HG03469 (cell line): ENCODE measurements at regions not wholly inside any gene's neighbourhood (a gene's known extent, or its start where the extent isn't known, plus 50 kb on each side); places are given as distances from the start of the nearest gene placed in this dataset.
"Not testable (repeated sequence)": the region's sequence is repeated elsewhere in the genome, so short reads cannot be mapped to it uniquely, and the experiment has no call there.

Source experiments
- ATAC-seq: cut with Tn5 transposase; IDR thresholded peaks from one replicate; pipeline ENCODE4 v1.9.1; 2021; ENCODE audit warnings: mild to moderate bottlenecking, moderate library complexity, moderate number of reproducible peaks; ENCODE audit not compliant: unreplicated experiment

GRCh38 chr5:67790390-67790789 lies 425.2 kb upstream of the PIK3R1 start:
- no peak for ATAC-seq

GRCh38 chr5:67779893-67780623 lies 435.5 kb upstream of the PIK3R1 start:
- ATAC-seq, result not testable (repeated sequence)

- no peak for ATAC-seq
These were observed 440.8 kb upstream of the PIK3R1 start for GRCh38 chr5:67774786-67775185.

GRCh38 chr5:67774267-67774552 lies 441.3 kb upstream of the PIK3R1 start:
- ATAC-seq, result no peak

- no peak for ATAC-seq
These were observed 441.9 kb upstream of the PIK3R1 start for GRCh38 chr5:67773411-67774266.

- no peak for ATAC-seq
These were observed 443.8 kb upstream of the PIK3R1 start for GRCh38 chr5:67771791-67772190.

GRCh38 chr5:67771221-67771620 lies 444.3 kb upstream of the PIK3R1 start:
- ATAC-seq, result no peak

- ATAC-seq, result no peak
These were observed 445.0 kb upstream of the PIK3R1 start for GRCh38 chr5:67770431-67771025.

- no peak for ATAC-seq
These were observed 449.9 kb upstream of the PIK3R1 start for GRCh38 chr5:67765697-67766096.

GRCh38 chr5:67757771-67758170 lies 457.8 kb upstream of the PIK3R1 start:
- ATAC-seq, result not testable (repeated sequence)

GRCh38 chr5:67752357-67752708 lies 463.2 kb upstream of the PIK3R1 start:
- ATAC-seq, result no peak

- ATAC-seq, result no peak
These were observed 467.3 kb upstream of the PIK3R1 start for GRCh38 chr5:67748165-67748690.

- no peak for ATAC-seq
These were observed 468.5 kb upstream of the PIK3R1 start for GRCh38 chr5:67747096-67747495.

- ATAC-seq, result not testable (repeated sequence)
These were observed 468.9 kb upstream of the PIK3R1 start for GRCh38 chr5:67746608-67747007.

- no peak for ATAC-seq
These were observed 469.5 kb upstream of the PIK3R1 start for GRCh38 chr5:67746103-67746502.

GRCh38 chr5:67732921-67733320 lies 482.6 kb upstream of the PIK3R1 start:
- no peak for ATAC-seq

- no peak for ATAC-seq
These were observed 483.1 kb upstream of the PIK3R1 start for GRCh38 chr5:67732471-67732870.

- no peak for ATAC-seq
These were observed 483.7 kb upstream of the PIK3R1 start for GRCh38 chr5:67731886-67732285.

GRCh38 chr5:67730917-67731474 lies 484.6 kb upstream of the PIK3R1 start:
- no peak for ATAC-seq

- ATAC-seq, result no peak
These were observed 487.1 kb upstream of the PIK3R1 start for GRCh38 chr5:67728326-67728890.

GRCh38 chr5:67725604-67726003 lies 490.0 kb upstream of the PIK3R1 start:
- no peak for ATAC-seq
